ENCODE measurements at regions not wholly inside any gene's neighbourhood (a gene's known extent, or its start where the extent isn't known, plus 50 kb on each side); places are given as distances from the start of the nearest gene placed in this dataset.
"Not testable (repeated sequence)": the region's sequence is repeated elsewhere in the genome, so short reads cannot be mapped to it uniquely, and the experiment has no call there.

GRCh38 chr3:102926618-102927017, 491.8 kb downstream of the ZPLD1 start:
- TF ChIP-seq SUZ12 (IDR thresholded peaks at IDR 0.05) (no peak), SP1 (IDR thresholded peaks at IDR 0.05) (no peak), CTBP1 (IDR thresholded peaks at IDR 0.05; ENCODE audit: borderline replicate concordance) (no peak), TARDBP (IDR thresholded peaks at IDR 0.05) (no peak), ELF4 (IDR thresholded peaks at IDR 0.05) (no peak), NFRKB (IDR thresholded peaks at IDR 0.05) (no peak), BHLHE40 (IDR thresholded peaks at IDR 0.05; ENCODE audit: borderline replicate concordance) (no peak), FOXA1 (IDR thresholded peaks at IDR 0.05) (no peak), HDGF (IDR thresholded peaks at IDR 0.05; ENCODE audit: borderline replicate concordance) (no peak), ZNF384 (IDR thresholded peaks at IDR 0.05) (no peak)
- DNase-seq (ENCODE audit: extremely low spot score): no peak
- ChIA-PET POLR2A (no interaction called here), CTCF (no interaction called here)

GRCh38 chr3:102933377-102933776, 498.6 kb downstream of the ZPLD1 start:
- ChIA-PET POLR2A (no interaction called here), CTCF (no interaction called here)
- DNase-seq (ENCODE audit: extremely low spot score): no peak
- no peak for TF ChIP-seq TARDBP (IDR thresholded peaks at IDR 0.05)
- no peak for TF ChIP-seq LEF1 (IDR thresholded peaks at IDR 0.05; ENCODE audit: borderline replicate concordance)
- no peak for TF ChIP-seq FOXA1 (IDR thresholded peaks at IDR 0.05)
- TF ChIP-seq NFRKB (IDR thresholded peaks at IDR 0.05): no peak
- no peak for TF ChIP-seq BHLHE40 (IDR thresholded peaks at IDR 0.05; ENCODE audit: borderline replicate concordance)
- no peak for TF ChIP-seq CTBP1 (IDR thresholded peaks at IDR 0.05; ENCODE audit: borderline replicate concordance)
- TF ChIP-seq ELF4 (IDR thresholded peaks at IDR 0.05): no peak
- no peak for TF ChIP-seq ZNF384 (IDR thresholded peaks at IDR 0.05)
- TF ChIP-seq HDGF (IDR thresholded peaks at IDR 0.05; ENCODE audit: borderline replicate concordance): no peak
- TF ChIP-seq FOXK2 (IDR thresholded peaks at IDR 0.05): no peak
- no peak for TF ChIP-seq L3MBTL2 (conservative IDR thresholded peaks at IDR 0.05)
- TF ChIP-seq FOXM1 (IDR thresholded peaks at IDR 0.05; ENCODE audit: borderline replicate concordance): no peak
- TF ChIP-seq SUZ12 (IDR thresholded peaks at IDR 0.05): no peak
- TF ChIP-seq ARNT (IDR thresholded peaks at IDR 0.05): no peak
- TF ChIP-seq PKNOX1 (IDR thresholded peaks at IDR 0.05): no peak
- no peak for TF ChIP-seq SP1 (IDR thresholded peaks at IDR 0.05)

- TF ChIP-seq FOXA1 (IDR thresholded peaks at IDR 0.05): no peak
- no peak for TF ChIP-seq ARNT (IDR thresholded peaks at IDR 0.05)
- no peak for TF ChIP-seq L3MBTL2 (conservative IDR thresholded peaks at IDR 0.05)
- no peak for TF ChIP-seq SUZ12 (IDR thresholded peaks at IDR 0.05)
- TF ChIP-seq CTBP1 (IDR thresholded peaks at IDR 0.05; ENCODE audit: borderline replicate concordance): no peak
- TF ChIP-seq SP1 (IDR thresholded peaks at IDR 0.05): no peak
- TF ChIP-seq FOXM1 (IDR thresholded peaks at IDR 0.05; ENCODE audit: borderline replicate concordance): no peak
- no peak for TF ChIP-seq BHLHE40 (IDR thresholded peaks at IDR 0.05; ENCODE audit: borderline replicate concordance)
- TF ChIP-seq HDGF (IDR thresholded peaks at IDR 0.05; ENCODE audit: borderline replicate concordance): no peak
- no peak for TF ChIP-seq LEF1 (IDR thresholded peaks at IDR 0.05; ENCODE audit: borderline replicate concordance)
- TF ChIP-seq ZNF384 (IDR thresholded peaks at IDR 0.05): no peak
- TF ChIP-seq PKNOX1 (IDR thresholded peaks at IDR 0.05): no peak
- ChIA-PET POLR2A (no interaction called here), CTCF (no interaction called here)
- DNase-seq (ENCODE audit: extremely low spot score): no peak
These were observed 501.8 kb downstream of the ZPLD1 start for GRCh38 chr3:102936511-102937045.

GRCh38 chr3:102941786-102942185, 507.0 kb downstream of the ZPLD1 start:
- TF ChIP-seq HDGF (IDR thresholded peaks at IDR 0.05; ENCODE audit: borderline replicate concordance) (no peak), FOXA1 (IDR thresholded peaks at IDR 0.05) (no peak), SUZ12 (IDR thresholded peaks at IDR 0.05) (no peak), BHLHE40 (IDR thresholded peaks at IDR 0.05; ENCODE audit: borderline replicate concordance) (no peak), LEF1 (IDR thresholded peaks at IDR 0.05; ENCODE audit: borderline replicate concordance) (no peak), ARNT (IDR thresholded peaks at IDR 0.05) (no peak), TARDBP (IDR thresholded peaks at IDR 0.05) (no peak), FOXM1 (IDR thresholded peaks at IDR 0.05; ENCODE audit: borderline replicate concordance) (no peak), ELF4 (IDR thresholded peaks at IDR 0.05) (no peak)
- ChIA-PET CTCF (no interaction called here), POLR2A (no interaction called here)
- no peak for DNase-seq (ENCODE audit: extremely low spot score)

GRCh38 chr3:102946445-102946844, 511.6 kb downstream of the ZPLD1 start:
- DNase-seq (ENCODE audit: extremely low spot score); POLR2A ChIA-PET; CTCF ChIA-PET: not testable (repeated sequence)

GRCh38 chr3:102972350-102972749, 537.5 kb downstream of the ZPLD1 start:
- CTCF ChIA-PET: interaction anchor here (0.6 kb wide), 1 partner anchor 1741 kb away, joined by 3 read pairs; no protein-coding TSS in a partner anchor
- TF ChIP-seq SP1 (IDR thresholded peaks at IDR 0.05): no peak
- no peak for TF ChIP-seq PKNOX1 (IDR thresholded peaks at IDR 0.05)
- no peak for TF ChIP-seq HDGF (IDR thresholded peaks at IDR 0.05; ENCODE audit: borderline replicate concordance)
- no peak for TF ChIP-seq FOXK2 (IDR thresholded peaks at IDR 0.05)
- TF ChIP-seq SUZ12 (IDR thresholded peaks at IDR 0.05): no peak
- no peak for TF ChIP-seq FOXA1 (IDR thresholded peaks at IDR 0.05)
- no peak for TF ChIP-seq CTBP1 (IDR thresholded peaks at IDR 0.05; ENCODE audit: borderline replicate concordance)
- no peak for TF ChIP-seq ELF4 (IDR thresholded peaks at IDR 0.05)
- TF ChIP-seq BHLHE40 (IDR thresholded peaks at IDR 0.05; ENCODE audit: borderline replicate concordance): no peak
- TF ChIP-seq L3MBTL2 (conservative IDR thresholded peaks at IDR 0.05): no peak
- TF ChIP-seq ZNF384 (IDR thresholded peaks at IDR 0.05): no peak
- no peak for TF ChIP-seq TARDBP (IDR thresholded peaks at IDR 0.05)
- TF ChIP-seq FOXM1 (IDR thresholded peaks at IDR 0.05; ENCODE audit: borderline replicate concordance): no peak
- no peak for TF ChIP-seq NFRKB (IDR thresholded peaks at IDR 0.05)
- DNase-seq (ENCODE audit: extremely low spot score): no peak
- POLR2A ChIA-PET: no interaction called here

Data from HEK293T (cell line).